K562 (cell line): ENCODE measurements at regions not wholly inside any gene's neighbourhood (a gene's known extent, or its start where the extent isn't known, plus 50 kb on each side); places are given as distances from the start of the nearest gene placed in this dataset.

ENCODE experiments used
- BRF1 ChIP-seq: IDR thresholded peaks from 3 replicates; pipeline ENCODE4 v1.6.1; 2011; ENCODE audit warnings: borderline replicate concordance, mild to moderate bottlenecking; ENCODE audit not compliant: insufficient read length; ENCODE audit errors: extremely low read depth
- C11orf30 ChIP-seq: fragments of 450-650 bp; IDR thresholded peaks from 2 replicates; pipeline ENCODE4 v1.6.1; 2016; ENCODE audit warnings: low read depth, mild to moderate bottlenecking
- JUND ChIP-seq, 2 experiments: IDR thresholded peaks; 2 replicates in 1 of 2; 3 replicates in 1 of 2; pipeline ENCODE4 v1.6.1; 2011; ENCODE audit warnings: borderline replicate concordance in 2 of 2, low read depth in 2 of 2, low read length in 2 of 2, improper control_type of control experiment in 1 of 2, missing biosample characterization in 1 of 2, missing genetic modification characterization in 1 of 2, missing genetic modification reagents in 1 of 2
- MAFG ChIP-seq: fragments of 450-650 bp; conservative IDR thresholded peaks from 2 replicates; pipeline ENCODE4 v1.6.1; 2016; ENCODE audit warnings: missing genetic modification characterization, missing compliant biosample characterization
- MEF2A ChIP-seq: IDR thresholded peaks from 2 replicates; pipeline ENCODE4 v1.6.1; 2011; ENCODE audit warnings: low read depth, mild to moderate bottlenecking, low read length, moderate library complexity; ENCODE audit not compliant: control insufficient read depth
- NFE2L1 ChIP-seq: fragments of 450-650 bp; IDR thresholded peaks from 2 replicates; pipeline ENCODE4 v1.6.1; 2016; ENCODE audit warnings: missing genetic modification characterization, low read depth, mild to moderate bottlenecking, missing compliant biosample characterization, moderate library complexity, borderline replicate concordance
- PBX2 ChIP-seq, 2 experiments: IDR thresholded peaks in 1 of 2; conservative IDR thresholded peaks in 1 of 2; 2 replicates each; pipeline ENCODE4 v1.6.1; 2016; ENCODE audit warnings: low read depth in 2 of 2, mild to moderate bottlenecking in 1 of 2, missing compliant biosample characterization in 1 of 2, missing genetic modification characterization in 1 of 2, moderate library complexity in 1 of 2
- POLR2G ChIP-seq: fragments of 200-400 bp; formaldehyde crosslinking; IDR thresholded peaks from 2 replicates; pipeline ENCODE4 v1.6.1; 2017; ENCODE audit warnings: low read depth, mild to moderate bottlenecking, antibody characterized with exemption, low read length, moderate library complexity
- RBM25 ChIP-seq: fragments of 200-400 bp; formaldehyde crosslinking; IDR thresholded peaks from 2 replicates; pipeline ENCODE4 v1.6.1; 2018; ENCODE audit warnings: low read length, low read depth, moderate library complexity; ENCODE audit not compliant: severe bottlenecking
- SOX6 ChIP-seq: fragments of 450-650 bp; IDR thresholded peaks from 2 replicates; pipeline ENCODE4 v1.6.1; 2014; ENCODE audit warnings: mild to moderate bottlenecking
- ZNF316 ChIP-seq: fragments of 450-650 bp; IDR thresholded peaks from 2 replicates; pipeline ENCODE4 v1.6.1; 2016

- TF ChIP-seq PBX2 (CRISPR knock-in tag; IDR thresholded peaks at IDR 0.05; ENCODE audit: low read depth), result no peak
- TF ChIP-seq PBX2 (tag; conservative IDR thresholded peaks at IDR 0.05; ENCODE audit: low read depth), result peak; percentile 88
- no peak for TF ChIP-seq BRF1
- TF ChIP-seq NFE2L1 (tag), result peak; percentile 64
- peak; percentile 20 for TF ChIP-seq RBM25
- TF ChIP-seq MAFG (tag), result peak; percentile 93
- TF ChIP-seq SOX6, result peak; percentile 54; the same call in 1 of the 2 replicates
- TF ChIP-seq MEF2A, result peak; percentile 39; the same call in 1 of the 2 replicates
- no peak for TF ChIP-seq POLR2G
- peak; percentile 71; the same call in 1 of the 2 replicates for TF ChIP-seq C11orf30
- no peak for TF ChIP-seq JUND (IDR thresholded peaks at IDR 0.05; ENCODE audit: borderline replicate concordance, low read depth, low read length)
- 0 out of 3 replicates have a peak, but pooled peaks have one; percentile 31 for TF ChIP-seq JUND (tag; IDR thresholded peaks at IDR 0.05; ENCODE audit: borderline replicate concordance, low read depth, low read length)
- peak; percentile 76 for TF ChIP-seq ZNF316
These were observed 172.9 kb downstream of the TMEM26 start (continued) for GRCh38 chr10:61280303-61280702.
